HG02938 (cell line): ENCODE measurements at regions not wholly inside any gene's neighbourhood (a gene's known extent, or its start where the extent isn't known, plus 50 kb on each side); places are given as distances from the start of the nearest gene placed in this dataset.
"Not testable (repeated sequence)": the region's sequence is repeated elsewhere in the genome, so short reads cannot be mapped to it uniquely, and the experiment has no call there.

Source experiments
- ATAC-seq: cut with Tn5 transposase; IDR thresholded peaks from one replicate; pipeline ENCODE4 v1.9.1; 2021; ENCODE audit warnings: mild to moderate bottlenecking, moderate library complexity; ENCODE audit not compliant: unreplicated experiment

DNA sequence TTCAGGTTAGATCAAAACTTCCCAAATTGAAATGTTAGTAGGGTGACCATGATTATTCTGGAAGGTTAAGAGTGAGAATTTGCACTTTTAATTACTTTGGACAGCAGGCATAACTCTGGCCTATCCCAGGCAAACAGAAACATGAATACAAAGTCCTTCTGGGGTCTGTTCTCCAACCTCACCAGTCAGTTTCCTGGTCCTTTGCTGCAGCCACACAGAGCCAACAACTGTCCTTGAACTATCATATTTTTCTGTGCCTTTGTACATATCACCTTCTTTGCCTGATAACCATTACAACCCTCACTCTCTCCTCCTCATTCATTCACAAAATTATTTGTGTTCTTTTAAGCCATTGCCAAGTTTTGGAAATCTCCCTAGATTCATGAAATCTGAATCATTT lies 126.0 kb upstream of the GBE1 start:
- no peak for ATAC-seq

DNA sequence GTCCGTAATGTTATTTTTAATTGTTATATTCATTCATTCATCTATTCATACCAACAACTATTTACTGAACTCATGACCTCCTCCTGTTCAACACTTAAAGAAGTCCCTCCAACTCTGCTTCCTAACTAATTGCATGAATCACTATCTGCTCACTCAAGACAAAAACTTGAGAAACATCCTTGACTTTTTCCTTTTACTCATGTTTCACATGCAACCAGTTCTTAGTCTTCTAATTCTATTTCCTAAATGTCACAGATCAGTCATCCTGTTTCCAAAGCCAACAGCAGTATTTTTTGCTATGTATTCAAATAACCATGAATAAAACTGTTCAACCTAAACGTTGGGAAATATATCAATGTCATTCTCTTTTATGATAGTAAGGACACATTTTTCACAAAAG lies 124.6 kb upstream of the GBE1 start:
- ATAC-seq, result no peak

DNA sequence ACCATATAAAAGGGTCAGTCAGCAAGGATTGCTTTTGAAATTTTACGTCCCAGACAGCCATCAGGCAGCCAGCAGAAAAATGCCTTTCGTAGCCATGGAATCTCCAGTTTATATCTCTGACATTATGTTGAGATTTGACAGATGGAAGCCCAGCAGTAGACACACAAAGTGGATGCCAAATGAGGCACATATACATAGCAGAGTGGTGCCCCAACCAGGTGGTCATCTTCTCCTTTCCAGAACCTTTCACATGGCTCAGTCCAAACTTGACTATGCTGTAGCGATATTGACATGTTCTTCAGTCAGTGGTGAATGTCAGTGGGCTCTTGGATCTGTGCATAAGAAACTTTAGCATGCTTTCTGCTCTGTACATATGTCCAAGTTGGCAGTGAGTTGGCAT lies 123.3 kb upstream of the GBE1 start:
- ATAC-seq, result no peak

DNA sequence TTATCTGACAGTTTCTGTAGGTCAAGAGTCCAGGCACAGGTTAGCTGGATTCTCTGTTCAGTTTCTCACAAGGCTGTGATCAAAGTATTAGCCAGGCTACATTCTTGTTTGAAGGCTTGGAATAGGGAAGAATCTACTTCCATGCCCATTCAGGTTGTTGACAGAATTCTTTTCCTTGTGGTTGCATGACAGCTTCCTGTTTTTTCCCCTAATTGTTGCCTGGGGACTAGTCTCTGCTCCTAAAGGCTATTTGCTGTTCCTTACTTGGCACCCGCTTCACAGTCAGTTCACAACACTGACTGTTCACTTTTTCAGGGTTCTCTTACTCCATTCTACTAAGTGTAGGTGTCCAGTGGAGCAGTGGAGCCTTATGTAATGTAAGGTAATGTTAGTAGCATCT lies 115.4 kb upstream of the GBE1 start:
- no peak for ATAC-seq

DNA sequence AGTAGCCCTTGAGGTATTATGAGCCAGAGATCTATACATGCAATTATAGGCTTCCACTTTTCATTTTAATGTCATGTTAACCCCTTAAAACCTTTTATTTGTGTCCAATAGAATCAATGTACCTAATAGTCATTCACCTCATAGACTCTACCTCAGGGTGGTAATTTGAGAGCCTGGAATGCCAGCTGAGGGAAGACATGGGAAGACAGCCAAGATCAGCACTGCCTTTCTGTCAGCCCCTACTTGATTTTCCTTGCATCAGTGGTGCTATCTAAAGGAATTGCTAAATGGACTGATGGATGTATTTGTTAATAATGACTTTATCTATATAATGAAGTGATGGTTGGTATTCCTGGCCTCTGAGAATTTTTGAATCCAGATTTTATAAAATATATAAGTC lies 113.3 kb upstream of the GBE1 start:
- ATAC-seq, result no peak

DNA sequence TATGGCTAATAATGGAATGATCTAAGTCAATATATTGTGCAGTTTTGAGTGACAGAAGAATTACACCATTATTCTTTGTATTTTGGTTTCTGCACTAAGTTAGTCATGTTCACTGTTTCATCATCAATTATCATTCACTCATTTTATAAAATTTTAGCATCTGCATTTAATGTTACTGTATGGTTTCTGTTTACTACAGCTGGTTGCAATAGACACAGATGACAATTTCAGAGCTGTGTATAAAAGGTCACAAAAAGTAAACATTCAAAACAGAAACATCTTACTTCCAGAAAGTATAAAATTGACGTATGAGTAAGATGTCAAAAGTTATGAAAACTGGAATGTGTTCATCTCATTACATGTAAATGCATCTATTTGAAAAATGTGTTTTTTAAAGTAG lies 111.1 kb upstream of the GBE1 start:
- no peak for ATAC-seq

DNA sequence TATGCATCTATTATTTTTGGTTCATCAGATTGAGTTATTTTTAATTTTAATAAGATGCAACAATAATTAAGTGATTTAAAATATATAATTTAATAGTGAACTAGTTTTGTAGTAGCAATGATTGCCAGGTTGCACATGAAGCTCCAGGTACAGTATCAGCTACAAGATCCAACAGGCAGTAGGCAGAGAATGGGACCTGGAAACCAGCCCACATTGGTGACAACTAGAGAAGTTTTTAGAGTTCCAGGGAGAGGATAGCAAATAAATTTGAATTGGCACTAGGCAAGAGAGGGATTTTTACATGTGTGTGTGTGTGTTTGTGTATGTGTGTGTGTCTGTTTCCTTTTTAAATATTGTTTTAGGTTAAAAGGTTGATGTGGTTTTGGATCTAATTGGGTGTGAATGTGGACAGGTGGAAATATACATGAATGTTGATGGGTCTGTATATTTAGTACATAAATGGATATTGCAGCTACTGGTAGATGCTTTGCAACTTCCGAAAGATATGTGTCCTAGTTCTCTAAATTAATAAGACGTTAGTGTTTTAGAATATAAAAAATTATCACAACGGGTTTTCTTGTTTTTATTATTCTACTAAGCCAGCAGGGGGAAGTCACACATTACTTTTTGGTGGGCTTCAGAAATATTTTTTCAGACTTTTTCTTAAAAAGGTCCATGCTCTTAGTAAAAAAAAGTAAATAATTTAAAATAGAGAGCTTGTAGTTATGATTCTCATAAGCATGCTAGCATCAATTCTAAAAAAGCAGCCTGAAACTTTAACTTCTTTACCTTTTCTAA lies 110.1 kb upstream of the GBE1 start:
- no peak for ATAC-seq

DNA sequence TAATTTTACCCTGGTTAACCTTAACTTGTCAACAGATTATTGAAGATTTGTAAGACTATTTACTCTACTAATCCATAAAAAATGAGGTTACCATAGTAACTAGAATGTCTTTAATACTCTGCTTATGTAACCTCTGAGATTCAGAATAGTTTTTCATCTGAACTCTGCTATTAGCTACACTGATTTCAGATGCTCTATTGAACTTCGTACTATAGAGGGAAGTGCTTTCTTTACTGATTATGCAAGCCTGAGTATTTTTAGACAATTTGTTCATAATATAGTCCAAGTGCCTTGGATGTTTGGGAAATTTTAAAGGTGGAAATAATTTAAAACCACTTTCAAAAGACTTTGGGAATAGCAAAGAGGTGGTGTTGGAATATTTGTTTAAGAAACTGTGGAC lies 107.9 kb upstream of the GBE1 start:
- no peak for ATAC-seq

DNA sequence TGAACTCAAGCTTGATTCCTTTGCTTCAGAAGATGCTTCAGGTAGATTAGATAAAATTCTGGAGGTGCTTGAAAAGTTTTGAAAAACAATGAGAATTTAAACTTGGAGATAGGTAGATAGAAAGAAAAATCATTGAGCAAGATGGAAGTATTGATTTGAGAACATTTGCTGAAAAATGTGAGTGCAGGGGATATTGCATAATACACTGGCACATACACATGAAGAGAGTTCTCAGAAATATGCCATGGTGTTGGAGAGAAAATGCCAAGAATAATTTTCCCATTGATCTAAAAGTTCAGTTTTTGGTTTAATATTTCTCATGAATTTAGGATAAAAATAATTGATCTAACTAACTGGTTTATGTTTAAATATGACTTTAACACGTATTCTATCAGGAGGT lies 107.2 kb upstream of the GBE1 start:
- no peak for ATAC-seq

DNA sequence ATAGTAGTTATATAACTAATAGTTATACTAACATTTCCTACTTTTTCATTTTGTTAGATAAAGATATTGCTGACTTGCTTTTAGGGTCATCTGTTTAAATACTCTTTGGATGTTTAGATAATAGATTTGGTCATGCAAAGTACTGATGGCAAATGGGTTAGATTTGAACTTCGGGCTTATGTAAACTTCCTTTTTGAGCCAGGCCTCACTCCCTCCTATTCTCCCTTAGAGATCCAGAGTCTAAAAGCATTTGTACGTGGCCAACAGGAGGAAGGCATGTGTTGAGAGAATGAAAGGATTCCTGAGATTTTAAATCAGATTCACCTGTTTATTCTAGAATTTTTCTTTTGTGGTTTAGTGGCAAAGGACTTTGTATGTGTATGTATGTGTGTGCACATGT lies 106.4 kb upstream of the GBE1 start:
- ATAC-seq, result no peak

DNA sequence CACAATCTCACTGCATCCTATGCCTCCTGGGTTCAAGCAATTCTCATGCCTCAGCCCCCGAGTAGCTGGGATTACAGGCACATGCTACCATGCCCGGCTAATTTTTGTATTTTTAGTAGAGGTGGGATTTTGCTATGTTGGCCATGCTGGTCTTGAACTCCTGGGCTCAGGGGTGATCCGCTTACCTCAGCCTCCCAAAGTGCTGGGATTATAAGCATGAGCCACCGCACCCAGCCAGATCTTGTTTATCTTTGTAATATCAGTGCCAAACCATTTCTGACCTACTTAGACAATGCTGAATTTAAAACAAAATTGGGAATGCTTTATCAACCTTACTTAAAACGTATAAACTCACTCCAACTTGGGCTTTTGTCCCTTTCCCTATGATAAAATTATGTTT lies 103.7 kb upstream of the GBE1 start:
- ATAC-seq, result not testable (repeated sequence)

DNA sequence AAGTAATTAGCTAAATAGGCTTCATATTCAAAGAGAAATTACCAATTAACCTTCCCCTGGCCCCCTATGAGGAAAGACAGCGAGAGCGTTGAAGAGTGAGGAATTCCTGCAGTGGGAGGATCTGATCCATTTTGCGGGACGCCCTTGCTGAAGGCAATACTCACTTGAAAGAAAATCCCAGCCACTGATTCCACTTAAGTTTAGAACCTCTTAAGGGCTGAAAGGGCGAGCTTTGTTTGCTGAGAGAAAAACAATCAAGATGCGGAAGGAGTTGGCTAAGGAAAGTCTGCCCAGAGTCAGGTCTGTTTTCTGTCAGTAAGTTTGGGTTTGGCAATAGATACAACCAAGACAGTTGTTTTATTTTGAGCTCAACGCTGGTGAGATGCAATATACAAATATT lies 102.8 kb upstream of the GBE1 start:
- ATAC-seq, result no peak

DNA sequence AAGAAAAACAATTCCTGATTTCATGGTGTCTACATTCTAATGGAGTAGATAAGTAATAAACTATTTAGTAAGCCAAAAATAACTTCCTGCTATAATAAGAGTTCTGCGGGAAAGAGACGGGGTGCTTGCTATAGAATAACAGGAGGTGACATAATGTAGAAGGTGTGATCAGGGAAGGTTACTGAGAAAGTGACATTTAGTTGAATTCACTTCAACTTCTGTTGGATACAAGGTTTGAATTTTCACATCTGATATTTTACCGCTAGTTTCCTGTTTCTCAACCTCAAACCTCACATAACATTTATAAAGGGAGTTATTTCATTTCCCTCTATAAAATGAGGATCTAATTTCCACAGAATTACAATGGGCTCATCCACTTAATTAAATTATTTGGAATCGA lies 102.3 kb upstream of the GBE1 start:
- ATAC-seq, result no peak

DNA sequence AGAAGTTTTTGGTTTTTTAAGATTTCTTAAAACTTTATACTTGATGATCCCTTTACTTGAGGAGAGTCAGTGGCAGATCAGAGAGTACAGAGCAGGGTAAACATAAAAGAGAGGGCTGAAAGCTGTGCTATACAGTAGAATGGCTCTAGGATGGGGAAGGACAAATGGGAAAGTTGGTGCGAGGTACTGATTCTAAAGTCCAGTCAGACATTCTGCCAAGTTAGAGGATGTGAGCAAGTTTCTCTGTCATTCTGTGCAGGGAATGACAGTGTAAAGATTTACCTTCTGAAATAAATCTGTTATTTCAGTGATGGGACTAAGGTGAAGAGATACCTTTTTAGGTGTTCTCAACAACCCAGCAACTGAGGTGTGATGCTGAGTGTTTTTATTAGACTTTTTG lies 100.1 kb upstream of the GBE1 start:
- ATAC-seq, result no peak

DNA sequence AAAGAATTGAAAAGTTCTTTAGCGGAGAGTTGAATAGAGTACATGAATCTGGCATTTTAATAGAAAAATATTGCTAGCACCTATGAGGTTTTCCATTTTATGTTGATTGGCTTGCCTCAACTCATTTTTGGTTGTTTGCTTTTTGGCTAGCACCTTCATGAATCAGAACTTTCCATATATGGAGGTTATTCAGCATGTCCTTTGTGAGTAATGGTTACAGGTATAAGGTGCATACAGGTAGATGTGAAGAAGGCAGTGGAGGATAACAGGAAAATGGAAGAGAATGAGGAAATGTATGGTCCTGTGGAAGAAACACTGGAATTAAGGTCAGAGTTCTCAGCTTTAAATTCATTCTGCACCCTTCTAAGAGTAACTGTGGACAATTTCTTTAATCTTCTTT lies 98.1 kb upstream of the GBE1 start:
- no peak for ATAC-seq

DNA sequence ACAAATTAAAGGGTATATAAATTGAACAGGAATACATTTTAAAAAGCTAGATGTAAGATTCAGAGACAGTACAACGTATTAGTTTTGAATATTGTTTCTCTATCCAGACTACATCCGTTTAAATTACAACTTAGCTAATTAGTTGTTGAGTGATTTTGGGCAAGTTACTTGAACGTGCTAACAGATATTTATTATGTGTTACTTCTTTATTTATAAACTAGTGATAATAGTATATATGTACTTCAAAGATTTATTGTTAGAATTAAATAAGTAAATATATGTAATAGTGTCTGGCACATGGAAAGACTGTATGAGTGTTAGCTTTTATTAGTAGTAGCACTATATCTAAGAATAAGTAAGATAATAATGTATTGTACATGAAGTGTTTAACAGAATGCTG lies 92.0 kb upstream of the GBE1 start:
- ATAC-seq, result no peak

DNA sequence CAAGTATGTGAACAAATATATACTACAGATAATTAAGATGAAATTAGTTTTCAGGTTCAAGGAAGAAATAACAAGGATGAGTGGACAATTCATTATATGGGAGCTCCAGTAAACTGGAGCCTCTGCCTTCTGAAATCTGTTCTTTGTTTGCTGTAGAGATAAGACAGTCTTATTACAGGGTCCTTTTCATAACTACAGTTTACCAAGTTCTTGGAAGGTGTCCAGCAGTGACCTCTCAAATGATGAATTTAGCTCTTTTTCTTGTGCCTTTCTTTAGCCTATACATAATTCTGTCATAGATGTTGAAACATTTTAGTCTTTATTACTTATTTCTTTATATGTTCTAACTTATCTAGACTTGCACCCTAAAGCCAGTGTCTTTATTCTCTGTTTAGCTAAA lies 89.7 kb upstream of the GBE1 start:
- ATAC-seq, result no peak

DNA sequence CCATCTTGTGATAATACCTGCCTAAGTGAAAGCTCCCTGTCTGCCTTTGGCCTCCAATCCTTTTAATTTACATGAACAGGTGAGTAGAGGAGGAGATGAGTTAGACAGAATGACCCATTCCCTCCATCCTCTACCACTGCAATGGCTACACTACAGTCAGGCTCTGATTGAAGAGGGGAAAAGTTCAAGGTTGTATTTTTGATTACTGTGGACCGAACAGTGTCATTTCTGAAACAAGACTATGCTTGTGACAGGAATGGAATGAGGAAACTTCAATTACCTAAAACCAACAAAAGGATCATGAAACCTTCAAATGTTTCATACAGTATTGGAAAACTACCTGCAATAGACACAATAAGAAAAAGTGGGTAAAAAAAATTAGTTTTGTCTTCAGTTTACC lies 85.5 kb upstream of the GBE1 start:
- ATAC-seq, result no peak

DNA sequence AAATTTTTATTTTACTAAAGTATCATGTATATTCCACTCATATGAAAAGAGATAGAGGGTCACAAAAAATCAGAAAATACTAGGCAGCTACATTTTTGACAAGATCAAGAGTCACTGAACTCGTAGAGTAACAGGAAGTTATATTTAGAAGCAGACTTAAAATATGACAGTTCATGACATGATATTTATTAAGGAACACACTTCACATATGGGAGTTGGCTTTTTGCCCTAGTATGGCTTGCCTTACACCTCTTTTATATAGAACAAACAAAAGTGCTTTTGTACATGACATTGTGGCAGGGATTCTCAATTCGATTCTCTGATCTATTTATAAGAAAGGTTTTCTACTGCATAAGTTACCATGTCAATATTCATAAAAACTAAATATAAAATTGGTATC lies 80.1 kb upstream of the GBE1 start:
- no peak for ATAC-seq

DNA sequence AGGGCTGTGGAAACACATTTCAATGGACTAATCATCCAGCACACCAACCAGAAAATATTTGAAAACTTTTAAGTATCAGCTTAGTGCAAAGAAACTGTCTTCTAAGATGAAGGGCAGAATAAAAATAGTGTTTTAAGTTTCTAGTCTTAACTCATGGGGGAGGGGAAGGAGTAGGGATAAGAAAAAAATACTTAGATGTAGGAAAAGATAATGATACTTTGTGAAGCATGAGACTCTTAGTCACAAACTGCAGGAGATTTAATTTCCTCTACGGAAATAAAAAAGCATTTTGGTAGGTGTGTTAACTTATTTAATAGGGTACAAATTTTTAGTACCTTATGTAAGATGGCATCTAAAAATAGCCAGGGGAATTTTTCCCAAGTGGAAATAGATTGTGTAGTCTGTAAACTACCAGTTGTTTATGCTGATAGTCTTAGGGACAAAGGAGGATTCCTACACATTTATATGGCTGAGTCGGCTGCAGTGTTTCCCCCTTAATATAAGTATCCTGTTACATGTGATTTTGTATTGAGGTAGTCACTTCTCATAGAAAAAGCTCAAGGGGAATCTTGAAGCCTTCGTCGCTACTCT lies 78.2 kb upstream of the GBE1 start:
- ATAC-seq, result no peak

DNA sequence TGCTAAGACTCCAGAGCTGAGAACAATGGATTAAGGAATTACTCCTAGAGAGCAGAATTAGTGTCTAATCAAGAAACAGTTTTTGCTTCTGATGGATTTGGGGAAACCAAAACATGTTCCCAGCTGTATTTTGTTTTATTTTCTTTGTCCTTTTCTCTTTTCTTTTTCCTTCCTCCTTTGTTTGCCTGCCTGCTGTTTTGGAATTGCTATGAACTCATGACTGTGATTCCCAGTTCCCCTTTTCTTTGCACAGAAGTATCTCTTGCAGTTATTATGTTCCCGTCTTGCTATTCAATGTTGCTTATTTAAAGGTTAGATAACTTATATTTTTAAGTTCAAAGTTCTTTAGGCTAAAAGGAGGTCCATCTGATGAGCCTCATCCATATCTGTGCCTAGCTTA lies 77.0 kb upstream of the GBE1 start:
- ATAC-seq, result no peak

DNA sequence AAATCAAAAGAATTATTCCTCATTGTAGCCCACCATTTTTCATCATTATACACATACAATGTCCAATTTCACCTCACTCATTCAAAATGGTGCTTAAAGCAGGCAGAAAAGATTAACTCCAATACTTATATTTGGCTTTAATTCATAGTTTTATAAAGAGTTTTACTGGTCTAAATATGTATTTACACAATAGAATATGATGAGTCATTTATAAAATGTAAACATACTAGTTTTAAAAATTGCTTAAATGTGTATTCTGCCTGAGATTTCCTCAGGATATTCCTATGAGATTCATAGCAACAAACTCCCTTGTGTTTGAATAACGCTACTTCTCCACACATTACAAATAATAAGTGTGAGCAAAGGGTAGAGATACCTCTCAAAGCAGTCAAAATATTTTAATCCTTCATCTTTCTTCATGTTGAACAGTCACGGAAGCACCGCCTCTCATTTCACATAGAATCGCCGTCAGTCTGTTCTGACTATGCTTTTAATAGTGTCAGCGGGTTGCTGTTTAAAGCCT lies 75.7 kb upstream of the GBE1 start:
- no peak for ATAC-seq

DNA sequence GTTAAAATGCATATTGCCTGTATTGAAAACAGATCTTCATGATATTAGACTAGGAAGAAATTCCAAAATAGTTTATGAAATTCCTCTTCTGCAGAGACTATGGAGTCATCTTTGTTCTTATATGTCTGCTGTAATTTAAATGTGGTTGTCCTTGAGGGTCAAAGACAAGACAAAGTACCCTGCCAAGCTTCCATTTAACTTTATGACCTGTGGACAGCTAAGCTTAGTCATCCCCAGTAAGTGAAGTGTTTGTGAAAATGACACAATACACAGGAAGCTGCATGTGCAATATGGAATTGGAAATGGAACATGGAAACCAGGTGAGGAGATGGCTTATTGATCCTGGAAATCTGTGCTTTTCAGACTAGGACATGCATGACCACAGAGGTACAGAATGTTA lies 68.5 kb upstream of the GBE1 start:
- ATAC-seq, result no peak
